GM23338 (cell line): ENCODE measurements at regions not wholly inside any gene's neighbourhood (a gene's known extent, or its start where the extent isn't known, plus 50 kb on each side); places are given as distances from the start of the nearest gene placed in this dataset.

Experiments used
- ATAC-seq: fragments of 200-7000 bp; cut with Tn5 transposase; 3 replicates; pipeline ENCODE4 v1.9.1; 2020
- DNase-seq: peaks from one replicate; pipeline ENCODE4 v3.0.0-alpha.2; 2015; ENCODE audit warnings: low spot score
- H2AFZ ChIP-seq: fragments of 200-600 bp; sonication (generic); 2 replicates; pipeline ENCODE4 v1.8.0; 2016; ENCODE audit warnings: antibody characterized with exemption, mild to moderate bottlenecking, moderate library complexity
- H3F3A ChIP-seq: fragments of 200-600 bp; sonication (generic); replicated peaks from 2 replicates; pipeline ENCODE4 v1.8.0; 2017; ENCODE audit warnings: antibody characterized with exemption, mixed run types, low read depth
- H3K27ac ChIP-seq: fragments of 200-600 bp; sonication (generic); 2 replicates; pipeline ENCODE4 v1.6.1; 2016; ENCODE audit warnings: low read depth
- H3K27me3 ChIP-seq: fragments of 200-600 bp; sonication (generic); 2 replicates; pipeline ENCODE4 v1.8.0; 2016; ENCODE audit warnings: mild to moderate bottlenecking, mixed run types, moderate library complexity; ENCODE audit not compliant: insufficient read depth
- H3K36me3 ChIP-seq: fragments of 200-600 bp; sonication (generic); 2 replicates; pipeline ENCODE4 v1.8.0; 2016; ENCODE audit warnings: mild to moderate bottlenecking; ENCODE audit not compliant: insufficient read depth
- H3K4me1 ChIP-seq: fragments of 200-600 bp; sonication (generic); 2 replicates; pipeline ENCODE4 v1.8.0; 2016; ENCODE audit warnings: mild to moderate bottlenecking, moderate library complexity; ENCODE audit not compliant: insufficient read depth
- H3K4me2 ChIP-seq: fragments of 200-600 bp; sonication (generic); 2 replicates; pipeline ENCODE4 v1.7.1; 2017; ENCODE audit warnings: mixed run types
- H3K4me3 ChIP-seq: fragments of 200-600 bp; sonication (generic); 2 replicates; pipeline ENCODE4 v1.6.1; 2016; ENCODE audit warnings: mixed run types
- H3K79me2 ChIP-seq: fragments of 200-600 bp; sonication (generic); replicated peaks from 2 replicates; pipeline ENCODE4 v1.8.0; 2017; ENCODE audit warnings: mild to moderate bottlenecking; ENCODE audit not compliant: insufficient read depth
- H3K9me2 ChIP-seq: fragments of 200-600 bp; sonication (generic); 2 replicates; pipeline ENCODE4 v1.8.0; 2017; ENCODE audit not compliant: insufficient read depth
- H4K20me1 ChIP-seq: fragments of 200-600 bp; sonication (generic); replicated peaks from 2 replicates; pipeline ENCODE4 v1.8.0; 2017; ENCODE audit warnings: mild to moderate bottlenecking; ENCODE audit not compliant: insufficient read depth
- H3K27ac Mint-ChIP-seq: 2 replicates; pipeline ENCODE4 v1.8.0; 2020; ENCODE audit warnings: inconsistent platforms, mild to moderate bottlenecking, moderate library complexity, mixed read lengths
- H3K27me3 Mint-ChIP-seq: 3 replicates; pipeline ENCODE4 v1.8.0; 2022; ENCODE audit warnings: low read depth, mild to moderate bottlenecking, moderate library complexity, mixed read lengths, inconsistent platforms; ENCODE audit not compliant: insufficient read depth, poor library complexity
- H3K36me3 Mint-ChIP-seq: 3 replicates; pipeline ENCODE4 v1.8.0; 2021; ENCODE audit warnings: low read depth, mild to moderate bottlenecking, inconsistent platforms, moderate library complexity, mixed read lengths
- H3K4me1 Mint-ChIP-seq: 3 replicates; pipeline ENCODE4 v1.8.0; 2020; ENCODE audit warnings: mild to moderate bottlenecking, inconsistent platforms, mixed read lengths
- H3K4me3 Mint-ChIP-seq: 3 replicates; pipeline ENCODE4 v1.8.0; 2021; ENCODE audit warnings: moderate library complexity, mild to moderate bottlenecking, inconsistent platforms, mixed read lengths
- H3K9me3 Mint-ChIP-seq: 3 replicates; pipeline ENCODE4 v1.8.0; 2020; ENCODE audit warnings: moderate library complexity, mild to moderate bottlenecking, inconsistent platforms, mixed read lengths
- CREB1 ChIP-seq: fragments of 250-450 bp; sonication (Bioruptor Pico); IDR thresholded peaks from 2 replicates; pipeline ENCODE4 v1.5.0; 2020; ENCODE audit warnings: low read depth, mild to moderate bottlenecking, moderate library complexity
- EZH2 ChIP-seq: fragments of 200-600 bp; sonication (generic); IDR thresholded peaks from one replicate; pipeline ENCODE4 v1.8.0; 2017; ENCODE audit warnings: antibody characterized with exemption, mild to moderate bottlenecking, low read depth; ENCODE audit not compliant: unreplicated experiment
- EZH2phosphoT487 ChIP-seq: fragments of 200-600 bp; sonication (generic); IDR thresholded peaks from one replicate; pipeline ENCODE4 v1.8.1; 2018; ENCODE audit warnings: antibody characterized with exemption; ENCODE audit not compliant: unreplicated experiment
- JUNB ChIP-seq: IDR thresholded peaks from one replicate; pipeline ENCODE4 v1.6.1; 2016; ENCODE audit warnings: antibody characterized with exemption; ENCODE audit not compliant: unreplicated experiment
- NANOG ChIP-seq: IDR thresholded peaks from 2 replicates; pipeline ENCODE4 v1.6.1; 2016; ENCODE audit warnings: antibody characterized with exemption, borderline replicate concordance
- POLR2AphosphoS5 ChIP-seq: IDR thresholded peaks from 2 replicates; pipeline ENCODE4 v1.6.1; 2016; ENCODE audit warnings: antibody characterized with exemption, low read depth
- STAT1 ChIP-seq: IDR thresholded peaks from one replicate; pipeline ENCODE4 v1.6.1; 2016; ENCODE audit warnings: antibody characterized with exemption; ENCODE audit not compliant: unreplicated experiment
- ZNF114 ChIP-seq: fragments of 250-450 bp; sonication (Bioruptor Pico); IDR thresholded peaks from 2 replicates; pipeline ENCODE4 v1.5.0; 2020; ENCODE audit warnings: mild to moderate bottlenecking, moderate library complexity
- ZNF331 ChIP-seq: fragments of 250-450 bp; sonication (Bioruptor Pico); IDR thresholded peaks from 2 replicates; pipeline ENCODE4 v1.5.0; 2020; ENCODE audit warnings: low read depth, mild to moderate bottlenecking, moderate library complexity
- TF ChIP-seq, protein P1 (sequence below): IDR thresholded peaks from 2 replicates; pipeline ENCODE4 v1.6.1; 2016; ENCODE audit warnings: antibody characterized with exemption
- TF ChIP-seq, protein P2 (sequence below), 2 experiments: fragments of 200-600 bp in 1 of 2; sonication (generic) in 1 of 2; conservative IDR thresholded peaks; 2 replicates each; pipeline versions ENCODE4 v1.5.1 to v1.6.1; 2016 to 2017; ENCODE audit warnings: antibody characterized with exemption in 2 of 2, low read depth in 2 of 2, mild to moderate bottlenecking in 2 of 2, moderate library complexity in 1 of 2
- TF ChIP-seq, protein P3 (sequence below): IDR thresholded peaks from one replicate; pipeline ENCODE4 v1.6.1; 2018; ENCODE audit warnings: antibody characterized with exemption; ENCODE audit not compliant: unreplicated experiment
- TF ChIP-seq, protein P4 (sequence below): fragments of 250-450 bp; sonication (Bioruptor Pico); IDR thresholded peaks from 2 replicates; pipeline ENCODE4 v1.5.0; 2020; ENCODE audit warnings: mild to moderate bottlenecking, moderate library complexity

DNA sequence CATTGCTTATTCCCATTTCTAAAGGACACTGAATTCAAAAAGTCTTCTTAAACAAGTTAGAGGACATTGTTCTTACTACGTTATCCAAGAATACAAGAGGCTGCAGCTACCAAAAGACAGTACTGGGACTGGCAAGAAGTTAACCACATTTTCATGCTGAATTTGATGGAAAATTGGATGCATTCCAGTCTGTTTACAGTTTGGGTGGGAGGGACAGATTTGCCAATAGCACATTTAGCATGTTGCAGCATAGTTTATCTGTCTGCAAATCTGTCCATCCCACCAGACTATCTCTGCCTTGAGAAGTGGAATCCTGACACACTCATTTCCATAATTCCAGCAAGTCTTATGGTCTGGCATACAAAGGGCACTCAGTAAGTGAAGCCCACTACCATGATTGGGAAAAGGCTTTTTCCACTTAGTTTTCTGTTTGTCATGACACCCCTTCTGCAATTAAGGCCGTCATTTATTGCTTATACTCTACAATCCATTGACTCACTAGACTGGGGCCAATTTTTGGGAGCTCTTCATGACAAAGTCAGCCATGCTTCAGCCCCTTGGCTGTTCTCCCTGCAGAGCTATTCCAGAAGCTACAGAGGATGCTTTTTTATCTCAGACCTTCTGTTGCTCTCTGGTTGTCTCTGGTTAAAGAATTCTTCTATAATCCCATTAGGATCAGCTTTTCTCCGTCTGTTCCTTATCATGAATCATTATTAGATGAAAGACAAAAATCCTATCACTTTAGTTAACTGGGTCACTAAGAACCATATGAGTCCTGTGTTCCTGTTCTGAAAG is 355.8 kb upstream of the PTBP2 start:
- peaks cover 7% of the 10 kb centered on the region; the same call in 1 of the 2 replicates for H3K9me2 ChIP-seq
- no peaks in the 10 kb centered on the region for H4K20me1 ChIP-seq
- DNase-seq (no peak), ATAC-seq (no peak)
- no peaks in the 10 kb centered on the region for H3K4me1 ChIP-seq
- H3K4me1 Mint-ChIP-seq: peaks cover 5% of the 10 kb centered on the region; the same call in 2 of the 3 replicates
- H3K36me3 Mint-ChIP-seq: no peaks in the 10 kb centered on the region
- no peaks in the 10 kb centered on the region for H3K79me2 ChIP-seq
- no peak overlapping the region for H3K27ac Mint-ChIP-seq
- no peak overlapping the region for H2AFZ ChIP-seq
- no peaks in the 10 kb centered on the region; the same call in 2 of the 3 replicates for H3K9me3 Mint-ChIP-seq
- TF ChIP-seq ZNF114 (CRISPR knock-in tag): no peak
- no peak for TF ChIP-seq ZNF331 (CRISPR knock-in tag)
- no peak for TF ChIP-seq NANOG
- TF ChIP-seq JUNB: no peak
- TF ChIP-seq, protein P1, sequence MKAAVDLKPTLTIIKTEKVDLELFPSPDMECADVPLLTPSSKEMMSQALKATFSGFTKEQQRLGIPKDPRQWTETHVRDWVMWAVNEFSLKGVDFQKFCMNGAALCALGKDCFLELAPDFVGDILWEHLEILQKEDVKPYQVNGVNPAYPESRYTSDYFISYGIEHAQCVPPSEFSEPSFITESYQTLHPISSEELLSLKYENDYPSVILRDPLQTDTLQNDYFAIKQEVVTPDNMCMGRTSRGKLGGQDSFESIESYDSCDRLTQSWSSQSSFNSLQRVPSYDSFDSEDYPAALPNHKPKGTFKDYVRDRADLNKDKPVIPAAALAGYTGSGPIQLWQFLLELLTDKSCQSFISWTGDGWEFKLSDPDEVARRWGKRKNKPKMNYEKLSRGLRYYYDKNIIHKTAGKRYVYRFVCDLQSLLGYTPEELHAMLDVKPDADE: no peak
- TF ChIP-seq EZH2phosphoT487: no peak
- TF ChIP-seq, protein P2, sequence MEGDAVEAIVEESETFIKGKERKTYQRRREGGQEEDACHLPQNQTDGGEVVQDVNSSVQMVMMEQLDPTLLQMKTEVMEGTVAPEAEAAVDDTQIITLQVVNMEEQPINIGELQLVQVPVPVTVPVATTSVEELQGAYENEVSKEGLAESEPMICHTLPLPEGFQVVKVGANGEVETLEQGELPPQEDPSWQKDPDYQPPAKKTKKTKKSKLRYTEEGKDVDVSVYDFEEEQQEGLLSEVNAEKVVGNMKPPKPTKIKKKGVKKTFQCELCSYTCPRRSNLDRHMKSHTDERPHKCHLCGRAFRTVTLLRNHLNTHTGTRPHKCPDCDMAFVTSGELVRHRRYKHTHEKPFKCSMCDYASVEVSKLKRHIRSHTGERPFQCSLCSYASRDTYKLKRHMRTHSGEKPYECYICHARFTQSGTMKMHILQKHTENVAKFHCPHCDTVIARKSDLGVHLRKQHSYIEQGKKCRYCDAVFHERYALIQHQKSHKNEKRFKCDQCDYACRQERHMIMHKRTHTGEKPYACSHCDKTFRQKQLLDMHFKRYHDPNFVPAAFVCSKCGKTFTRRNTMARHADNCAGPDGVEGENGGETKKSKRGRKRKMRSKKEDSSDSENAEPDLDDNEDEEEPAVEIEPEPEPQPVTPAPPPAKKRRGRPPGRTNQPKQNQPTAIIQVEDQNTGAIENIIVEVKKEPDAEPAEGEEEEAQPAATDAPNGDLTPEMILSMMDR (conservative IDR thresholded peaks at IDR 0.05; ENCODE audit: low read depth in 2 of 2): no peak
- no peak for TF ChIP-seq STAT1
- TF ChIP-seq, protein P3, sequence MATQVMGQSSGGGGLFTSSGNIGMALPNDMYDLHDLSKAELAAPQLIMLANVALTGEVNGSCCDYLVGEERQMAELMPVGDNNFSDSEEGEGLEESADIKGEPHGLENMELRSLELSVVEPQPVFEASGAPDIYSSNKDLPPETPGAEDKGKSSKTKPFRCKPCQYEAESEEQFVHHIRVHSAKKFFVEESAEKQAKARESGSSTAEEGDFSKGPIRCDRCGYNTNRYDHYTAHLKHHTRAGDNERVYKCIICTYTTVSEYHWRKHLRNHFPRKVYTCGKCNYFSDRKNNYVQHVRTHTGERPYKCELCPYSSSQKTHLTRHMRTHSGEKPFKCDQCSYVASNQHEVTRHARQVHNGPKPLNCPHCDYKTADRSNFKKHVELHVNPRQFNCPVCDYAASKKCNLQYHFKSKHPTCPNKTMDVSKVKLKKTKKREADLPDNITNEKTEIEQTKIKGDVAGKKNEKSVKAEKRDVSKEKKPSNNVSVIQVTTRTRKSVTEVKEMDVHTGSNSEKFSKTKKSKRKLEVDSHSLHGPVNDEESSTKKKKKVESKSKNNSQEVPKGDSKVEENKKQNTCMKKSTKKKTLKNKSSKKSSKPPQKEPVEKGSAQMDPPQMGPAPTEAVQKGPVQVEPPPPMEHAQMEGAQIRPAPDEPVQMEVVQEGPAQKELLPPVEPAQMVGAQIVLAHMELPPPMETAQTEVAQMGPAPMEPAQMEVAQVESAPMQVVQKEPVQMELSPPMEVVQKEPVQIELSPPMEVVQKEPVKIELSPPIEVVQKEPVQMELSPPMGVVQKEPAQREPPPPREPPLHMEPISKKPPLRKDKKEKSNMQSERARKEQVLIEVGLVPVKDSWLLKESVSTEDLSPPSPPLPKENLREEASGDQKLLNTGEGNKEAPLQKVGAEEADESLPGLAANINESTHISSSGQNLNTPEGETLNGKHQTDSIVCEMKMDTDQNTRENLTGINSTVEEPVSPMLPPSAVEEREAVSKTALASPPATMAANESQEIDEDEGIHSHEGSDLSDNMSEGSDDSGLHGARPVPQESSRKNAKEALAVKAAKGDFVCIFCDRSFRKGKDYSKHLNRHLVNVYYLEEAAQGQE: no peak
- TF ChIP-seq, protein P4, sequence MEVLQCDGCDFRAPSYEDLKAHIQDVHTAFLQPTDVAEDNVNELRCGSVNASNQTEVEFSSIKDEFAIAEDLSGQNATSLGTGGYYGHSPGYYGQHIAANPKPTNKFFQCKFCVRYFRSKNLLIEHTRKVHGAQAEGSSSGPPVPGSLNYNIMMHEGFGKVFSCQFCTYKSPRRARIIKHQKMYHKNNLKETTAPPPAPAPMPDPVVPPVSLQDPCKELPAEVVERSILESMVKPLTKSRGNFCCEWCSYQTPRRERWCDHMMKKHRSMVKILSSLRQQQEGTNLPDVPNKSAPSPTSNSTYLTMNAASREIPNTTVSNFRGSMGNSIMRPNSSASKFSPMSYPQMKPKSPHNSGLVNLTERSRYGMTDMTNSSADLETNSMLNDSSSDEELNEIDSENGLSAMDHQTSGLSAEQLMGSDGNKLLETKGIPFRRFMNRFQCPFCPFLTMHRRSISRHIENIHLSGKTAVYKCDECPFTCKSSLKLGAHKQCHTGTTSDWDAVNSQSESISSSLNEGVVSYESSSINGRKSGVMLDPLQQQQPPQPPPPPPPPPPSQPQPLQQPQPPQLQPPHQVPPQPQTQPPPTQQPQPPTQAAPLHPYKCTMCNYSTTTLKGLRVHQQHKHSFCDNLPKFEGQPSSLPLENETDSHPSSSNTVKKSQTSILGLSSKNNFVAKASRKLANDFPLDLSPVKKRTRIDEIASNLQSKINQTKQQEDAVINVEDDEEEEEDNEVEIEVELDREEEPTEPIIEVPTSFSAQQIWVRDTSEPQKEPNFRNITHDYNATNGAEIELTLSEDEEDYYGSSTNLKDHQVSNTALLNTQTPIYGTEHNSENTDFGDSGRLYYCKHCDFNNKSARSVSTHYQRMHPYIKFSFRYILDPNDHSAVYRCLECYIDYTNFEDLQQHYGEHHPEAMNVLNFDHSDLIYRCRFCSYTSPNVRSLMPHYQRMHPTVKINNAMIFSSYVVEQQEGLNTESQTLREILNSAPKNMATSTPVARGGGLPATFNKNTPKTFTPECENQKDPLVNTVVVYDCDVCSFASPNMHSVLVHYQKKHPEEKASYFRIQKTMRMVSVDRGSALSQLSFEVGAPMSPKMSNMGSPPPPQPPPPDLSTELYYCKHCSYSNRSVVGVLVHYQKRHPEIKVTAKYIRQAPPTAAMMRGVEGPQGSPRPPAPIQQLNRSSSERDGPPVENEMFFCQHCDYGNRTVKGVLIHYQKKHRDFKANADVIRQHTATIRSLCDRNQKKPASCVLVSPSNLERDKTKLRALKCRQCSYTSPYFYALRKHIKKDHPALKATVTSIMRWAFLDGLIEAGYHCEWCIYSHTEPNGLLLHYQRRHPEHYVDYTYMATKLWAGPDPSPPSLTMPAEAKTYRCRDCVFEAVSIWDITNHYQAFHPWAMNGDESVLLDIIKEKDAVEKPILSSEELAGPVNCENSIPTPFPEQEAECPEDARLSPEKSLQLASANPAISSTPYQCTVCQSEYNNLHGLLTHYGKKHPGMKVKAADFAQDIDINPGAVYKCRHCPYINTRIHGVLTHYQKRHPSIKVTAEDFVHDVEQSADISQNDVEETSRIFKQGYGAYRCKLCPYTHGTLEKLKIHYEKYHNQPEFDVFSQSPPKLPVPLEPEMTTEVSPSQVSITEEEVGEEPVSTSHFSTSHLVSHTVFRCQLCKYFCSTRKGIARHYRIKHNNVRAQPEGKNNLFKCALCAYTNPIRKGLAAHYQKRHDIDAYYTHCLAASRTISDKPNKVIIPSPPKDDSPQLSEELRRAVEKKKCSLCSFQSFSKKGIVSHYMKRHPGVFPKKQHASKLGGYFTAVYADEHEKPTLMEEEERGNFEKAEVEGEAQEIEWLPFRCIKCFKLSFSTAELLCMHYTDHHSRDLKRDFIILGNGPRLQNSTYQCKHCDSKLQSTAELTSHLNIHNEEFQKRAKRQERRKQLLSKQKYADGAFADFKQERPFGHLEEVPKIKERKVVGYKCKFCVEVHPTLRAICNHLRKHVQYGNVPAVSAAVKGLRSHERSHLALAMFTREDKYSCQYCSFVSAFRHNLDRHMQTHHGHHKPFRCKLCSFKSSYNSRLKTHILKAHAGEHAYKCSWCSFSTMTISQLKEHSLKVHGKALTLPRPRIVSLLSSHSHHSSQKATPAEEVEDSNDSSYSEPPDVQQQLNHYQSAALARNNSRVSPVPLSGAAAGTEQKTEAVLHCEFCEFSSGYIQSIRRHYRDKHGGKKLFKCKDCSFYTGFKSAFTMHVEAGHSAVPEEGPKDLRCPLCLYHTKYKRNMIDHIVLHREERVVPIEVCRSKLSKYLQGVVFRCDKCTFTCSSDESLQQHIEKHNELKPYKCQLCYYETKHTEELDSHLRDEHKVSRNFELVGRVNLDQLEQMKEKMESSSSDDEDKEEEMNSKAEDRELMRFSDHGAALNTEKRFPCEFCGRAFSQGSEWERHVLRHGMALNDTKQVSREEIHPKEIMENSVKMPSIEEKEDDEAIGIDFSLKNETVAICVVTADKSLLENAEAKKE (CRISPR knock-in tag): no peak
- no peak for TF ChIP-seq CREB1 (CRISPR knock-in tag)
- no peak for TF ChIP-seq EZH2
- TF ChIP-seq POLR2AphosphoS5: no peak
- no peaks in the 10 kb centered on the region for H3F3A ChIP-seq
- H3K4me2 ChIP-seq: no peak overlapping the region
- H3K27me3 Mint-ChIP-seq: no peaks in the 10 kb centered on the region
- no peak overlapping the region for H3K4me3 Mint-ChIP-seq
- no peak overlapping the region for H3K27ac ChIP-seq
- H3K36me3 ChIP-seq: no peaks in the 10 kb centered on the region
- no peaks in the 10 kb centered on the region for H3K27me3 ChIP-seq
- H3K4me3 ChIP-seq: no peak overlapping the region
